Neutrophil (primary cell): ENCODE measurements at regions not wholly inside any gene's neighbourhood (a gene's known extent, or its start where the extent isn't known, plus 50 kb on each side); places are given as distances from the start of the nearest gene placed in this dataset.
"Not testable (repeated sequence)": the region's sequence is repeated elsewhere in the genome, so short reads cannot be mapped to it uniquely, and the experiment has no call there.

Experiments used
- H3K27ac ChIP-seq: fragments of 200-600 bp; sonication (generic); 2 replicates; pipeline ENCODE4 v1.5.1; 2016; ENCODE audit warnings: mild to moderate bottlenecking, moderate library complexity
- H3K27me3 ChIP-seq: fragments of 200-600 bp; sonication (generic); 2 replicates; pipeline ENCODE4 v1.6.0; 2016; ENCODE audit warnings: mild to moderate bottlenecking
- H3K36me3 ChIP-seq: fragments of 200-600 bp; sonication (generic); 2 replicates; pipeline ENCODE4 v1.5.1; 2017
- H3K4me1 ChIP-seq, 2 experiments: fragments of 200-600 bp in 1 of 2; sonication (generic) in 1 of 2; 1 replicate in 1 of 2; 2 replicates in 1 of 2; pipeline versions ENCODE4 v1.5.1 to v1.6.1; 2013 to 2016; ENCODE audit warnings: low read depth in 1 of 2, low read length in 1 of 2, mild to moderate bottlenecking in 1 of 2, moderate library complexity in 1 of 2; ENCODE audit not compliant: control insufficient read depth in 1 of 2, insufficient read depth in 1 of 2
- H3K4me3 ChIP-seq, 2 experiments: fragments of 200-600 bp in 1 of 2; sonication (generic) in 1 of 2; 1 replicate in 1 of 2; 2 replicates in 1 of 2; pipeline ENCODE4 v1.5.1; 2013 to 2016; ENCODE audit warnings: low read depth in 1 of 2, low read length in 1 of 2, mild to moderate bottlenecking in 1 of 2, moderate library complexity in 1 of 2
- H3K9me3 ChIP-seq: fragments of 200-600 bp; sonication (generic); 2 replicates; pipeline ENCODE4 v1.5.1; 2016
- CTCF ChIP-seq: fragments of 200-600 bp; sonication (generic); IDR thresholded peaks from 2 replicates; pipeline ENCODE4 v1.5.1; 2016; ENCODE audit warnings: antibody characterized with exemption

- TF ChIP-seq CTCF, result no peak
- no peaks in the 10 kb centered on the region for H3K36me3 ChIP-seq
- H3K4me3 ChIP-seq, result no peak overlapping the region
- no peaks in the 10 kb centered on the region for H3K9me3 ChIP-seq
- no peaks in the 10 kb centered on the region for H3K27me3 ChIP-seq
- H3K4me1 ChIP-seq, result no peaks in the 10 kb centered on the region
- H3K27ac ChIP-seq, result no peak overlapping the region
These were observed 164.3 kb downstream of the TMEM121 start for GRCh38 chr14:105690671-105691070.

- H3K27ac ChIP-seq, H3K4me1 ChIP-seq, H3K27me3 ChIP-seq, H3K36me3 ChIP-seq, H3K9me3 ChIP-seq, H3K4me3 ChIP-seq: not testable (repeated sequence)
These were observed 165.1 kb downstream of the TMEM121 start for GRCh38 chr14:105691321-105692109.

- not testable (repeated sequence) for H3K4me3 ChIP-seq, H3K27ac ChIP-seq, H3K9me3 ChIP-seq, H3K36me3 ChIP-seq, H3K4me1 ChIP-seq, H3K27me3 ChIP-seq
These were observed 165.8 kb downstream of the TMEM121 start for GRCh38 chr14:105692110-105692685.

- TF ChIP-seq CTCF, result no peak
- H3K4me3 ChIP-seq, result no peak overlapping the region
- no peaks in the 10 kb centered on the region for H3K9me3 ChIP-seq
- no peaks in the 10 kb centered on the region for H3K27me3 ChIP-seq
- H3K36me3 ChIP-seq, result no peaks in the 10 kb centered on the region
- no peak overlapping the region for H3K27ac ChIP-seq
- no peaks in the 10 kb centered on the region for H3K4me1 ChIP-seq
These were observed 168.6 kb downstream of the TMEM121 start for GRCh38 chr14:105694961-105695360.

GRCh38 chr14:105696388-105696787 lies 170.0 kb downstream of the TMEM121 start:
- H3K27ac ChIP-seq, H3K9me3 ChIP-seq: not testable (repeated sequence)

DNA sequence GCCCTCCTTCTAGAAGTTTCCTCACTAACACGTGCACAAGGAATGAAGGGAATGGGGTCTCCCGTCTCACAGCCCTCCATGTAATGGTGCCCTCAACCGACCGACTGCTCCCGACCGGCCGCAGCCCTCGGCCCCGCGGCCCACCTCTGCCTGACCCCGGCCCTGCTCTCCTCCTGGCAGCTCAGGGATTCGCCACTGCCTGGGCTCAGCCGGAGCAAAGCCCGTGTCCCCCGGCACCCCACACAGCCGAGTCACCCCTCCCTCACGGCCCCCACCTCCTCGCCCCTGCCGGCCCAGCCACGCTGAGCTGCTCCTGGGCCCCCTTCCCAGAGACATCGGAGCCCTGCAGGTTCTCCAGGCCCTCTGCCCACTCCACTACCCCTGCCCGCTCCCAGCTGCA lies 171.0 kb downstream of the TMEM121 start:
- H3K9me3 ChIP-seq, H3K27ac ChIP-seq, H3K36me3 ChIP-seq, H3K27me3 ChIP-seq, H3K4me1 ChIP-seq, H3K4me3 ChIP-seq: not testable (repeated sequence)

More at GRCh38 chr14:105696388-105696787, 170.0 kb downstream of the TMEM121 start:
- H3K4me3 ChIP-seq, H3K4me1 ChIP-seq, H3K27me3 ChIP-seq, H3K36me3 ChIP-seq: not testable (repeated sequence)

GRCh38 chr14:105697955-105698354 lies 171.6 kb downstream of the TMEM121 start:
- not testable (repeated sequence) for H3K27me3 ChIP-seq, H3K4me3 ChIP-seq, H3K36me3 ChIP-seq, H3K4me1 ChIP-seq, H3K9me3 ChIP-seq, H3K27ac ChIP-seq

DNA sequence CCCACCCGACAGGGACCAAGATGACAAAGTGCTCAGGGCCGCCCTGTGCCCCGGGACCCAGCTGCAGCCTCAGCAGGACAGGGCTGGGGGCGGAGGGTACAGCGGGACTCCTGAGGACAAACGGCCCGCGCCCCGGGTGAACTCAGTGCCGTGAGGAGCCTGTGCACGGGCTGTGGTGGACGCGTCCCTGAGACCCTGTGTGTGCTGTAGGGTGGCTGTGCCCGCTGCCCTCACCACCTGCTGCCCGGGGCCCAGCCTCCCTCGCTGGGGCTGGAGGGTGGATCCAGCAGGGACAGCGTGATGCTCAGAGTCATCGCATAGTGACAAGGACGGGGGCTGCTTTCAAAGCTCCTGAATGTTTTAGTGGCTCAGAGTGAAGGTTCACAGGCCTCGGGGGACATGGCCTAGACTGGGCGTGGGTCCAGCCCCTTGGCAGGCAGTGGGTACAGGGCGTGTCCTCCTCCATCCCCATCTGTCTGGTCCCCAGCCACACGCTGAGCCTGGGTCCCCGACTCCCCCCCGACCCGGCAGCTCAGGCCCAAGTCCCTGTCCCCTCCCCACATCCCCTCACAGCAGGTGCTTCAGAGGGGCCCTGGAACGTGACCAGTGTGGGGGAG lies 172.7 kb downstream of the TMEM121 start:
- not testable (repeated sequence) for H3K27me3 ChIP-seq, H3K9me3 ChIP-seq, H3K36me3 ChIP-seq, H3K4me1 ChIP-seq, H3K4me3 ChIP-seq, H3K27ac ChIP-seq

- not testable (repeated sequence) for H3K9me3 ChIP-seq, H3K27ac ChIP-seq, H3K4me1 ChIP-seq, H3K36me3 ChIP-seq, H3K27me3 ChIP-seq, H3K4me3 ChIP-seq
These were observed 173.3 kb downstream of the TMEM121 start for GRCh38 chr14:105699706-105700105.

DNA sequence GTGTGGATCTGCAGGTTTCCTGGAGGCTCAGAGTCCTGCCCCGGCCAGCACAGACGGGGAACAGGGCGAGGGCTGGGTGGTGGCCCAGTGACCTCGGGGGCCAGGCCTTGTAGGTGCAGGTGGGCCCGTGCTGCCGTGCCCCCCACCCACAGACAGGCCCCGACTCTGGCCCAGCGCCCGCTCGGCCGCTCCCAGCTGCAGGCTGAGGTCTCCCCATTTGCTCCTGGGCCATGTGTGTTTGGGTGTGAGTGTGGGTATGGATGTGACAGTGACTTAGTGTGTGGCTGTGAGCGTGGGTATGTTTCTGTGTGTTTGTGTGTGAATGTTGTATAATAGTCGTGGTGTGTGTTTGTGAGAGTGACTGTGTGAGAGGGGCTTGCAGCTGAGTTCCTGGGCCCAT lies 173.8 kb downstream of the TMEM121 start:
- H3K27ac ChIP-seq, H3K4me3 ChIP-seq, H3K27me3 ChIP-seq: not testable (repeated sequence)

More for the DNA sequence above, 173.8 kb downstream of the TMEM121 start:
- not testable (repeated sequence) for H3K36me3 ChIP-seq, H3K4me1 ChIP-seq, H3K9me3 ChIP-seq
